Endothelial cell (in vitro differentiated cells): ENCODE measurements at regions not wholly inside any gene's neighbourhood (a gene's known extent, or its start where the extent isn't known, plus 50 kb on each side); places are given as distances from the start of the nearest gene placed in this dataset.

Experiments used
- DNase-seq: peaks from one replicate; pipeline ENCODE4 v3.0.0; 2021; ENCODE audit warnings: low spot score
- H3K27ac Mint-ChIP-seq: one replicate; pipeline ENCODE4 v1.8.0; 2021; ENCODE audit warnings: mixed read lengths, inconsistent platforms; ENCODE audit not compliant: unreplicated experiment
- H3K27me3 Mint-ChIP-seq: one replicate; pipeline ENCODE4 v1.8.0; 2021; ENCODE audit warnings: mild to moderate bottlenecking, moderate library complexity, mixed read lengths, inconsistent platforms; ENCODE audit not compliant: unreplicated experiment
- H3K36me3 Mint-ChIP-seq: one replicate; pipeline ENCODE4 v1.8.0; 2021; ENCODE audit warnings: mild to moderate bottlenecking, low read depth, mixed read lengths, inconsistent platforms; ENCODE audit not compliant: unreplicated experiment
- H3K4me1 Mint-ChIP-seq: one replicate; pipeline ENCODE4 v1.8.0; 2021; ENCODE audit warnings: mild to moderate bottlenecking, mixed read lengths, inconsistent platforms; ENCODE audit not compliant: unreplicated experiment
- H3K4me3 Mint-ChIP-seq: one replicate; pipeline ENCODE4 v1.8.0; 2021; ENCODE audit warnings: mild to moderate bottlenecking, mixed read lengths, inconsistent platforms; ENCODE audit not compliant: unreplicated experiment
- H3K9me3 Mint-ChIP-seq: one replicate; pipeline ENCODE4 v1.8.0; 2021; ENCODE audit warnings: mixed read lengths, inconsistent platforms; ENCODE audit not compliant: unreplicated experiment
- CTCF ChIP-seq: fragments of 200-600 bp; sonication (generic); IDR thresholded peaks from one replicate; pipeline ENCODE4 v1.5.0; 2021; ENCODE audit warnings: antibody characterized with exemption; ENCODE audit not compliant: unreplicated experiment

GRCh38 chr9:118896324-118897000 is 472.8 kb downstream of the BRINP1 start:
- no peaks in the 10 kb centered on the region for H3K27me3 Mint-ChIP-seq
- no peak for TF ChIP-seq CTCF
- H3K36me3 Mint-ChIP-seq = no peaks in the 10 kb centered on the region
- no peak overlapping the region for H3K4me3 Mint-ChIP-seq
- no peak for DNase-seq
- H3K9me3 Mint-ChIP-seq = no peaks in the 10 kb centered on the region
- H3K27ac Mint-ChIP-seq = no peak overlapping the region
- H3K4me1 Mint-ChIP-seq = no peaks in the 10 kb centered on the region

GRCh38 chr9:118918180-118918579 is 451.1 kb downstream of the BRINP1 start:
- TF ChIP-seq CTCF = no peak
- Mint-ChIP-seq H3K27ac (no peak overlapping the region), H3K36me3 (no peaks in the 10 kb centered on the region), H3K4me1 (peaks cover 4% of the 10 kb centered on the region), H3K27me3 (peaks cover 4% of the 10 kb centered on the region), H3K9me3 (no peaks in the 10 kb centered on the region), H3K4me3 (no peak overlapping the region)
- no peak for DNase-seq

GRCh38 chr9:118928722-118929121 is 440.5 kb downstream of the BRINP1 start:
- no peak for TF ChIP-seq CTCF
- Mint-ChIP-seq H3K36me3 (no peaks in the 10 kb centered on the region), H3K27me3 (no peaks in the 10 kb centered on the region), H3K27ac (no peak overlapping the region), H3K9me3 (no peaks in the 10 kb centered on the region), H3K4me3 (no peak overlapping the region), H3K4me1 (no peaks in the 10 kb centered on the region)
- no peak for DNase-seq

GRCh38 chr9:118929287-118929686 is 439.9 kb downstream of the BRINP1 start:
- Mint-ChIP-seq H3K4me3 (no peak overlapping the region), H3K4me1 (no peaks in the 10 kb centered on the region), H3K36me3 (no peaks in the 10 kb centered on the region), H3K27me3 (no peaks in the 10 kb centered on the region), H3K9me3 (no peaks in the 10 kb centered on the region), H3K27ac (no peak overlapping the region)
- TF ChIP-seq CTCF = no peak
- DNase-seq = no peak

GRCh38 chr9:118931941-118932340 is 437.3 kb downstream of the BRINP1 start:
- Mint-ChIP-seq H3K36me3 (no peaks in the 10 kb centered on the region), H3K4me3 (no peak overlapping the region), H3K9me3 (no peaks in the 10 kb centered on the region), H3K27me3 (no peaks in the 10 kb centered on the region), H3K27ac (no peak overlapping the region), H3K4me1 (no peaks in the 10 kb centered on the region)
- no peak for DNase-seq
- no peak for TF ChIP-seq CTCF
